B cell (primary cell): ENCODE measurements at regions not wholly inside any gene's neighbourhood (a gene's known extent, or its start where the extent isn't known, plus 50 kb on each side); places are given as distances from the start of the nearest gene placed in this dataset.

Experiments
- ATAC-seq: fragments of 200-7000 bp; cut with Tn5 transposase; one replicate; pipeline ENCODE4 v1.10.0; 2021; ENCODE audit warnings: low read depth, mild to moderate bottlenecking, moderate number of reproducible peaks, moderate library complexity
- CTCF ChIA-PET: fragments of 350-600 bp; sonication (Branson Sonifier 250); formaldehyde crosslinking; loops from one replicate; lab custom pipeline; 2021; ENCODE audit warnings: antibody characterized with exemption, inconsistent platforms; lab: Charles Lee
- POLR2A ChIA-PET: fragments of 350-600 bp; sonication (Branson Sonifier 250); formaldehyde crosslinking; loops from one replicate; lab custom pipeline; 2021; ENCODE audit warnings: antibody characterized with exemption; lab: Charles Lee
- DNase-seq: peaks from one replicate; pipeline ENCODE4 v3.0.0; 2013
- H2AFZ ChIP-seq: 2 replicates; pipeline ENCODE4 v1.6.1; 2012; ENCODE audit warnings: mild to moderate bottlenecking, low read depth, low read length; ENCODE audit not compliant: insufficient read depth, poor library complexity, severe bottlenecking
- H3K27ac ChIP-seq, 2 donors: 1 replicate in 1 of 2; 2 replicates in 1 of 2; pipeline ENCODE4 v1.5.1; 2012 to 2013; ENCODE audit warnings: low read length in 2 of 2, mild to moderate bottlenecking in 2 of 2, moderate library complexity in 1 of 2
- H3K27me3 ChIP-seq, 4 experiments: fragments of 200-600 bp in 1 of 4; sonication (generic) in 1 of 4; replicated peaks in 1 of 4; 1 replicate in 2 of 4; 2 replicates in 2 of 4; pipeline versions ENCODE4 v1.6.1 to v1.7.0; 2013 to 2016; ENCODE audit warnings: low read length in 3 of 4, mild to moderate bottlenecking in 2 of 4, mixed read lengths in 1 of 4, moderate library complexity in 1 of 4; ENCODE audit not compliant: insufficient read depth in 4 of 4, control insufficient read depth in 3 of 4; ENCODE audit errors: control extremely low read depth in 1 of 4
- H3K36me3 ChIP-seq, 2 experiments: replicated peaks in 1 of 2; 1 replicate in 1 of 2; 2 replicates in 1 of 2; pipeline versions ENCODE4 v1.6.1 to v1.7.1; 2013; ENCODE audit warnings: low read length in 1 of 2; ENCODE audit not compliant: insufficient read depth in 2 of 2, control insufficient read depth in 1 of 2; ENCODE audit errors: control extremely low read depth in 1 of 2, extremely low read depth in 1 of 2
- H3K4me1 ChIP-seq, 2 donors: fragments of 200-600 bp in 1 of 2; sonication (generic) in 1 of 2; 1 replicate in 1 of 2; 2 replicates in 1 of 2; pipeline versions ENCODE4 v1.5.1 to v1.6.1; 2013 to 2017; ENCODE audit warnings: low read length in 2 of 2; ENCODE audit not compliant: control insufficient read depth in 2 of 2, insufficient read depth in 2 of 2
- H3K4me2 ChIP-seq: replicated peaks from 2 replicates; pipeline ENCODE3; 2012; ENCODE audit warnings: mild to moderate bottlenecking, low read depth, low read length; ENCODE audit not compliant: poor library complexity, severe bottlenecking
- H3K4me3 ChIP-seq, 5 experiments: fragments of 200-600 bp in 1 of 5; sonication (generic) in 1 of 5; 1 replicate in 3 of 5; 2 replicates in 2 of 5; pipeline versions ENCODE4 v1.5.1 to v1.7.0; 2011 to 2016; ENCODE audit warnings: low read length in 4 of 5, mild to moderate bottlenecking in 4 of 5, low read depth in 2 of 5, control low read depth in 1 of 5, moderate library complexity in 1 of 5; ENCODE audit not compliant: insufficient read depth in 1 of 5; ENCODE audit errors: control extremely low read depth in 1 of 5, extremely low read depth in 1 of 5
- H3K79me2 ChIP-seq: fragments of 200-600 bp; sonication (generic); one replicate; pipeline ENCODE4 v1.6.0; 2016; ENCODE audit warnings: low read length; ENCODE audit not compliant: control insufficient read depth, insufficient read depth
- H3K9ac ChIP-seq: fragments of 200-600 bp; sonication (generic); 2 replicates; pipeline ENCODE4 v1.6.1; 2017; ENCODE audit warnings: mild to moderate bottlenecking, low read length, moderate library complexity
- H3K9me3 ChIP-seq, 3 donors: one replicate each; pipeline versions ENCODE4 v1.6.1 to v1.7.1; 2013; ENCODE audit warnings: low read length in 2 of 3; ENCODE audit not compliant: control insufficient read depth in 2 of 3, insufficient read depth in 1 of 3; ENCODE audit errors: control extremely low read depth in 1 of 3
- H4K20me1 ChIP-seq: 2 replicates; pipeline ENCODE4 v1.6.0; 2012; ENCODE audit warnings: mild to moderate bottlenecking, low read length; ENCODE audit not compliant: insufficient read depth, control insufficient read depth, poor library complexity, severe bottlenecking
- H3K27ac Mint-ChIP-seq: one replicate; pipeline ENCODE4 v1.8.0; 2021; ENCODE audit warnings: mixed read lengths
- H3K27me3 Mint-ChIP-seq: one replicate; pipeline ENCODE4 v1.8.0; 2021; ENCODE audit warnings: mixed read lengths
- H3K4me1 Mint-ChIP-seq: one replicate; pipeline ENCODE4 v1.8.0; 2021; ENCODE audit warnings: mixed read lengths
- H3K4me3 Mint-ChIP-seq: one replicate; pipeline ENCODE4 v1.8.0; 2021; ENCODE audit warnings: mixed read lengths
- H3K9me3 Mint-ChIP-seq: one replicate; pipeline ENCODE4 v1.8.0; 2022; ENCODE audit warnings: mixed read lengths; ENCODE audit not compliant: insufficient read depth
- CTCF ChIP-seq: fragments of 200-600 bp; IDR thresholded peaks from one replicate; pipeline ENCODE4 v1.8.0; 2022; ENCODE audit warnings: antibody characterized with exemption, mild to moderate bottlenecking
- EZH2 ChIP-seq: IDR thresholded peaks from 2 replicates; pipeline ENCODE4 v1.6.1; 2012; ENCODE audit warnings: borderline replicate concordance, low read depth, mild to moderate bottlenecking, moderate library complexity, low read length; ENCODE audit not compliant: insufficient read depth, poor library complexity, severe bottlenecking
- WGBS: methylation state at CpG from one replicate; pipeline ENCODE4 v1.1.5; 2013; ENCODE audit warnings: missing lambda C conversion rate; ENCODE audit not compliant: insufficient coverage; 5-methylcytosine and 5-hydroxymethylcytosine counted together
- intact Hi-C: fragments of 100-400 bp; cut with micrococcal nuclease; formaldehyde crosslinking; loops from one replicate; pipeline ENCODE4 v1.10.0; 2022

GRCh38 chr11:36876266-36876665, 278.2 kb upstream of the RAG2 start:
- Mint-ChIP-seq H3K4me3 (no peak overlapping the region), H3K27ac (no peak overlapping the region), H3K4me1 (no peaks in the 10 kb centered on the region), H3K9me3 (no peaks in the 10 kb centered on the region), H3K27me3 (no peaks in the 10 kb centered on the region)
- H3K4me1 ChIP-seq, result no peaks in the 10 kb centered on the region
- no peak for DNase-seq
- H3K27me3 ChIP-seq, result no peaks in the 10 kb centered on the region
- H3K36me3 ChIP-seq, result no peaks in the 10 kb centered on the region
- intact Hi-C loops, result no loop called here
- no CpG with 5 or more reads among the region's 1 CpG for WGBS
- no peaks in the 10 kb centered on the region for H3K79me2 ChIP-seq
- ATAC-seq, result no peak
- peaks cover 0 to 6% (median 0%) of the 10 kb centered on the region in 3 donors for H3K9me3 ChIP-seq
- no peak overlapping the region for H3K27ac ChIP-seq
- CTCF ChIA-PET, result no interaction called here
- POLR2A ChIA-PET, result no interaction called here
- no peak for TF ChIP-seq EZH2
- TF ChIP-seq CTCF, result no peak
- no peak overlapping the region for H3K4me2 ChIP-seq
- no peak overlapping the region for H3K9ac ChIP-seq
- H4K20me1 ChIP-seq, result no peaks in the 10 kb centered on the region
- no peak overlapping the region for H2AFZ ChIP-seq
- no peak overlapping the region for H3K4me3 ChIP-seq

- Histone ChIP-seq H3K4me1 (no peaks in the 10 kb centered on the region), H3K27ac (no peak overlapping the region), H3K27me3 (no peaks in the 10 kb centered on the region), H3K9me3 (no peaks in the 10 kb centered on the region), H3K4me2 (no peak overlapping the region), H3K79me2 (no peaks in the 10 kb centered on the region), H4K20me1 (no peaks in the 10 kb centered on the region), H3K9ac (no peak overlapping the region), H2AFZ (no peak overlapping the region), H3K4me3 (no peak overlapping the region), H3K36me3 (no peaks in the 10 kb centered on the region)
- no peak for DNase-seq
- H3K27ac Mint-ChIP-seq, result no peak overlapping the region
- no peak for TF ChIP-seq CTCF
- no peak for TF ChIP-seq EZH2
- no peaks in the 10 kb centered on the region for H3K9me3 Mint-ChIP-seq
- ATAC-seq, result no peak
- no peaks in the 10 kb centered on the region for H3K27me3 Mint-ChIP-seq
- no peak overlapping the region for H3K4me3 Mint-ChIP-seq
- ChIA-PET CTCF (no interaction called here), POLR2A (no interaction called here)
- intact Hi-C loops, result no loop called here
- no peaks in the 10 kb centered on the region for H3K4me1 Mint-ChIP-seq
- WGBS, result 47% methylated on average over 4 of the region's 4 CpGs
Observed at GRCh38 chr11:36874291-36874690, 276.3 kb upstream of the RAG2 start.
